Sigmoid colon (tissue), 6 donors: ENCODE measurements at regions not wholly inside any gene's neighbourhood (a gene's known extent, or its start where the extent isn't known, plus 50 kb on each side); places are given as distances from the start of the nearest gene placed in this dataset.

Source experiments
- DNase-seq: peaks from one replicate; pipeline ENCODE4 v3.0.0-alpha.2; 2019
- H3K27ac ChIP-seq, 4 donors: fragments of 200-600 bp; sonication (generic); one replicate each; pipeline ENCODE4 v1.5.1; 2016 to 2019; ENCODE audit warnings: mild to moderate bottlenecking in 1 of 4
- H3K27me3 ChIP-seq, 3 donors: fragments of 200-600 bp; sonication (generic); one replicate each; pipeline ENCODE4 v1.5.1; 2019; ENCODE audit warnings: mild to moderate bottlenecking in 1 of 3
- H3K36me3 ChIP-seq, 4 donors: fragments of 200-600 bp; sonication (generic); one replicate each; pipeline ENCODE4 v1.5.1; 2016 to 2019
- H3K4me1 ChIP-seq, 4 donors: fragments of 200-600 bp; sonication (generic); one replicate each; pipeline ENCODE4 v1.5.1; 2017 to 2019
- H3K4me3 ChIP-seq, 4 donors: fragments of 200-600 bp; sonication (generic); one replicate each; pipeline ENCODE4 v1.5.1; 2017 to 2019; ENCODE audit warnings: mild to moderate bottlenecking in 2 of 4, moderate library complexity in 1 of 4
- H3K9me3 ChIP-seq, 4 donors: fragments of 200-600 bp in 3 of 4; sonication (generic) in 3 of 4; one replicate each; pipeline versions ENCODE4 v1.5.1 to v1.6.1; 2013 to 2019
- CTCF ChIP-seq, 4 experiments: fragments of 450-650 bp in 3 of 4; fragments of 200-600 bp in 1 of 4; IDR thresholded peaks; one replicate each; pipeline ENCODE4 v1.5.1; 2016 to 2019; ENCODE audit warnings: antibody characterized with exemption in 4 of 4, mild to moderate bottlenecking in 3 of 4, moderate library complexity in 2 of 4
- EP300 ChIP-seq, 4 donors: sonication (generic); formaldehyde crosslinking; IDR thresholded peaks; one replicate each; pipeline ENCODE4 v1.6.1; 2017; ENCODE audit warnings: antibody characterized with exemption in 4 of 4
- POLR2A ChIP-seq, 2 donors: fragments of 450-650 bp; IDR thresholded peaks; one replicate each; pipeline ENCODE4 v1.6.1; 2016; ENCODE audit warnings: antibody characterized with exemption in 2 of 2, mild to moderate bottlenecking in 2 of 2, moderate library complexity in 2 of 2
- POLR2AphosphoS5 ChIP-seq, 4 donors: sonication (generic); formaldehyde crosslinking; IDR thresholded peaks; one replicate each; pipeline ENCODE4 v1.6.1; 2017; ENCODE audit warnings: antibody characterized with exemption in 4 of 4
- WGBS, 2 donors: extraction: QIAGEN DNeasy Blood & Tissue Kit; methylation state at CpG; one replicate each; pipeline ENCODE4 v1.1.7; 2013; 5-methylcytosine and 5-hydroxymethylcytosine counted together
- intact Hi-C: fragments of 100-400 bp; cut with DNase I; formaldehyde crosslinking; loops from one replicate; pipeline ENCODE4 v1.15.1; 2023
- donor health status: healthy with polysubstance abuse.
- donor health status: healthy.

- TF ChIP-seq EP300 (IDR thresholded peaks at IDR 0.05) (no peak), POLR2AphosphoS5 (IDR thresholded peaks at IDR 0.05) (no peak)
- 70 to 85% methylated on average over 3 of the region's 3 CpGs for WGBS, 2 donors
- no peak overlapping the region for H3K27ac ChIP-seq
- no peak overlapping the region for H3K4me3 ChIP-seq
- no peaks in the 10 kb centered on the region for H3K4me1 ChIP-seq
- H3K9me3 ChIP-seq = no peaks in the 10 kb centered on the region
- H3K36me3 ChIP-seq = no peaks in the 10 kb centered on the region
- intact Hi-C loops = no loop called here
- no peaks in the 10 kb centered on the region for H3K27me3 ChIP-seq
- no peak for DNase-seq
Measured at GRCh38 chr1:220979371-220979770, 100.1 kb downstream of the HLX start.

GRCh38 chr1:220982686-220983085 is 103.4 kb downstream of the HLX start:
- Histone ChIP-seq H3K4me1 (no peaks in the 10 kb centered on the region), H3K9me3 (no peaks in the 10 kb centered on the region), H3K27ac (no peak overlapping the region), H3K36me3 (no peaks in the 10 kb centered on the region), H3K27me3 (no peaks in the 10 kb centered on the region), H3K4me3 (no peak overlapping the region)
- TF ChIP-seq CTCF (IDR thresholded peaks at IDR 0.05) (no peak), POLR2A (IDR thresholded peaks at IDR 0.05) (no peak), POLR2AphosphoS5 (IDR thresholded peaks at IDR 0.05) (no peak), EP300 (IDR thresholded peaks at IDR 0.05) (no peak)
- 84 to 90% methylated on average over 10 of the region's 10 CpGs for WGBS, 2 donors
- no peak for DNase-seq
- intact Hi-C loops = no loop called here

GRCh38 chr1:220983877-220984635 is 104.8 kb downstream of the HLX start:
- intact Hi-C loops = no loop called here
- Histone ChIP-seq H3K36me3 (no peaks in the 10 kb centered on the region), H3K9me3 (no peaks in the 10 kb centered on the region), H3K27ac (no peak overlapping the region), H3K4me3 (no peak overlapping the region), H3K27me3 (no peaks in the 10 kb centered on the region), H3K4me1 (no peaks in the 10 kb centered on the region)
- TF ChIP-seq POLR2AphosphoS5 (IDR thresholded peaks at IDR 0.05) = no peak
- TF ChIP-seq CTCF (IDR thresholded peaks at IDR 0.05) = no peak
- TF ChIP-seq POLR2A (IDR thresholded peaks at IDR 0.05) = no peak
- no peak for TF ChIP-seq EP300 (IDR thresholded peaks at IDR 0.05)
- no peak for DNase-seq
- WGBS, 2 donors = 52 to 82% methylated on average over 19 of the region's 19 CpGs

GRCh38 chr1:220990427-220991339 is 111.4 kb downstream of the HLX start:
- intact Hi-C loops = no loop called here
- no peaks in the 10 kb centered on the region for H3K27me3 ChIP-seq
- WGBS, 2 donors = 43 to 67% methylated on average over 2 of the region's 2 CpGs
- no peaks in the 10 kb centered on the region for H3K9me3 ChIP-seq
- TF ChIP-seq POLR2AphosphoS5 (IDR thresholded peaks at IDR 0.05) (peak in 1 of 4 donors; percentile 8), EP300 (IDR thresholded peaks at IDR 0.05) (no peak), POLR2A (IDR thresholded peaks at IDR 0.05) (no peak), CTCF (IDR thresholded peaks at IDR 0.05) (no peak)
- no peaks in the 10 kb centered on the region for H3K36me3 ChIP-seq
- H3K27ac ChIP-seq = no peak overlapping the region
- H3K4me3 ChIP-seq = no peak overlapping the region
- no peak for DNase-seq
- peaks cover 0 to 31% (median 26%) of the 10 kb centered on the region in 4 donors for H3K4me1 ChIP-seq

- Histone ChIP-seq H3K27me3 (no peaks in the 10 kb centered on the region), H3K27ac (peak overlapping the region in 3 of 4 donors; percentile 55 to 74 (median 72)), H3K36me3 (no peaks in the 10 kb centered on the region), H3K4me3 (peak overlapping the region in 1 of 4 donors; percentile 8), H3K9me3 (no peaks in the 10 kb centered on the region), H3K4me1 (peaks cover 0 to 31% (median 26%) of the 10 kb centered on the region in 4 donors)
- DNase-seq = no peak
- 67 to 73% methylated on average over 4 of the region's 4 CpGs for WGBS, 2 donors
- intact Hi-C loops = no loop called here
- TF ChIP-seq POLR2AphosphoS5 (IDR thresholded peaks at IDR 0.05) = no peak
- TF ChIP-seq EP300 (IDR thresholded peaks at IDR 0.05) = no peak
- TF ChIP-seq CTCF (IDR thresholded peaks at IDR 0.05) = no peak
- TF ChIP-seq POLR2A (IDR thresholded peaks at IDR 0.05) = no peak
Measured at GRCh38 chr1:220991506-220991905, 112.3 kb downstream of the HLX start.
